ENCODE measurements at regions not wholly inside any gene's neighbourhood (a gene's known extent, or its start where the extent isn't known, plus 50 kb on each side); places are given as distances from the start of the nearest gene placed in this dataset.

DNA sequence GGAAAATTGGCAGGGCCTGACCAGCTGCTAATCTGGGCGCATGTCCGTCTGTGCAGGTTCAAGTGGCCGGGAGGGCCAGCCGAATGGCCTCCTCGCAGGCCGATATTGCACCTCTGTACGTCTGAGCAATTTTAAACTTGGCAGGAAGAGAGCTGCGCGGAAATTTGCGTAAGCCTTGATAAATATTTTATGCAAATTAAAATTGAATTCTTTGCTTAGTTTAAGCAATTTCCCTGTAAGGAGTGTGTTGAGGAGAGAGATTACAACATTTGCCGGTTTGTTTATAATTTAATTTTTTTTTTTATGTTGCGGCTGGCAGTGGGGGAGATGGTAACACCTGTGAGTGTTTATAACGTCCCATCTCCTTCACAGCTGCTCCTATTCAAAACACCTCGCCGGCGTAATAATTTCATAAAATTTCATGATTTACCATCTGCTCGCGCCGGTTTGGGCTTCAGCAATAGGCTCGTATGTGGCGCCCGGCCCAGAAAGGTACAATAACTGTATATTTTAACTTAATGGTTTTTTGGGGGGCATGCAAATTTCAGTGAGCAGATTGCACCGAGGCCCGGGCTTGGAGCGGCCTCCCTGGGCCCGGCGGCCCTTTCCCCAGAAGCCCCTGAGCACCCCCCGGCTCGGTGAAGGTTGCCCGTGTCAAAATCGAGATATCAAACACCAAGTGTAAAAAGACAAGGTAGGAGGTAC lies 269.4 kb upstream of the MVB12B start:
- no peaks in the 10 kb centered on the region for H3K27me3 ChIP-seq (ENCODE audit: insufficient read depth, low read depth, severe bottlenecking)
- no peak overlapping the region for H3K27ac ChIP-seq
- no peak for DNase-seq
- TF ChIP-seq, protein P1, sequence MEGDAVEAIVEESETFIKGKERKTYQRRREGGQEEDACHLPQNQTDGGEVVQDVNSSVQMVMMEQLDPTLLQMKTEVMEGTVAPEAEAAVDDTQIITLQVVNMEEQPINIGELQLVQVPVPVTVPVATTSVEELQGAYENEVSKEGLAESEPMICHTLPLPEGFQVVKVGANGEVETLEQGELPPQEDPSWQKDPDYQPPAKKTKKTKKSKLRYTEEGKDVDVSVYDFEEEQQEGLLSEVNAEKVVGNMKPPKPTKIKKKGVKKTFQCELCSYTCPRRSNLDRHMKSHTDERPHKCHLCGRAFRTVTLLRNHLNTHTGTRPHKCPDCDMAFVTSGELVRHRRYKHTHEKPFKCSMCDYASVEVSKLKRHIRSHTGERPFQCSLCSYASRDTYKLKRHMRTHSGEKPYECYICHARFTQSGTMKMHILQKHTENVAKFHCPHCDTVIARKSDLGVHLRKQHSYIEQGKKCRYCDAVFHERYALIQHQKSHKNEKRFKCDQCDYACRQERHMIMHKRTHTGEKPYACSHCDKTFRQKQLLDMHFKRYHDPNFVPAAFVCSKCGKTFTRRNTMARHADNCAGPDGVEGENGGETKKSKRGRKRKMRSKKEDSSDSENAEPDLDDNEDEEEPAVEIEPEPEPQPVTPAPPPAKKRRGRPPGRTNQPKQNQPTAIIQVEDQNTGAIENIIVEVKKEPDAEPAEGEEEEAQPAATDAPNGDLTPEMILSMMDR (IDR thresholded peaks at IDR 0.05; ENCODE audit: low read depth, low read length) = no peak
- H3K4me3 ChIP-seq (ENCODE audit: low read depth, low read length) = peak overlapping the region; percentile 46
- no peaks in the 10 kb centered on the region for H3K9me3 ChIP-seq (ENCODE audit: severe bottlenecking)
- H3K36me3 ChIP-seq = no peaks in the 10 kb centered on the region

DNA sequence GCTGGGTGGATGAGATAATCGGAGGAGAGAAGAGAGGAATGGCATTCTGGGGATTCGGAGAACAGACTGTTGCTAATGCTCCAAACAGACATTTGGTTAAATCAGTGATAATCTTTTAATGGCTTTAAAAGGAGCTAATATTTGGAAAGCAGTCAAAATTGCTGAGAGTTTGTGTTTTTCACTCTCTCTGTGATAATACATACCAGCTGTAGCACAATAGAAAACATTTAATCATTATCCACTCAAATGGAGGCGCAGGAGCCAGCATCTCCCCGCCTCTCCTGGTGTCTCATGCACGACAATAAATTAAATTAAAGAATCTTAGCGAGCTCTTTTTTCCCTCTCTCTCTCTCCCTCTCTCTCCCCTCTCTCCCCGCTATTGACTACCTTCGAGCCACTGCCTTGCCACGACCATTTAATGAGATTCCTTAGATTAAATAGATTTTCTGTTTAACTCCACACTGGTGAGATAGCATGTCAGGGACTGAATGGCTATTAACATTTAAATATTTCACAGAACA lies 268.6 kb upstream of the MVB12B start:
- H3K27me3 ChIP-seq (ENCODE audit: insufficient read depth, low read depth, severe bottlenecking) = no peaks in the 10 kb centered on the region
- H3K36me3 ChIP-seq = no peaks in the 10 kb centered on the region
- TF ChIP-seq, protein P1 (IDR thresholded peaks at IDR 0.05; ENCODE audit: low read depth, low read length) = no peak
- no peak for DNase-seq
- peaks cover 4% of the 10 kb centered on the region for H3K9me3 ChIP-seq (ENCODE audit: severe bottlenecking)
- peak overlapping the region; percentile 2; the same call in 1 of the 2 replicates for H3K27ac ChIP-seq
- peak overlapping the region; percentile 46 for H3K4me3 ChIP-seq (ENCODE audit: low read depth, low read length)

DNA sequence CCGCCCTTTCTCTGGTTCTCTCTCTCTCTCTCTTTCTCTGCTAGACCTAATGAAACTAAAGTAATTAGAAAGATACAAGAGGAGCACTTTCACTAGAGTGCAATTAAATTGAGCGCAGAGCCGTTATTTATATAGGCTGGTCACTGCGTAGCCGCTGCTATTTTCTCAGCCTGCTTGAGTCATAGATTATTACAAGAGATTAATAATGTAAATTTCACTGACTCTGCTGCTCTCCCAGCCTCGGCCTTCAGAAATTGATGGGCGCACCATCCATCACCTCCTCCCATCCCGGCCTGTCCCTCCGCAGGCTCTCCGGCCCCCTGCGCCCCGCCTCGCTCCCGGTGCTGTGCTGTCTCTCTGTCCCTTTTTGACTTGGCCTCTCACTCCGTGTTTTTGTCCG lies 268.0 kb upstream of the MVB12B start:
- DNase-seq = peak; percentile 34
- peak overlapping the region; percentile 46 for H3K4me3 ChIP-seq (ENCODE audit: low read depth, low read length)
- TF ChIP-seq, protein P1 (IDR thresholded peaks at IDR 0.05; ENCODE audit: low read depth, low read length) = no peak
- H3K27me3 ChIP-seq (ENCODE audit: insufficient read depth, low read depth, severe bottlenecking) = no peaks in the 10 kb centered on the region
- peak overlapping the region; percentile 2; the same call in 1 of the 2 replicates for H3K27ac ChIP-seq
- H3K36me3 ChIP-seq = no peaks in the 10 kb centered on the region
- H3K9me3 ChIP-seq (ENCODE audit: severe bottlenecking) = peaks cover 7% of the 10 kb centered on the region

DNA sequence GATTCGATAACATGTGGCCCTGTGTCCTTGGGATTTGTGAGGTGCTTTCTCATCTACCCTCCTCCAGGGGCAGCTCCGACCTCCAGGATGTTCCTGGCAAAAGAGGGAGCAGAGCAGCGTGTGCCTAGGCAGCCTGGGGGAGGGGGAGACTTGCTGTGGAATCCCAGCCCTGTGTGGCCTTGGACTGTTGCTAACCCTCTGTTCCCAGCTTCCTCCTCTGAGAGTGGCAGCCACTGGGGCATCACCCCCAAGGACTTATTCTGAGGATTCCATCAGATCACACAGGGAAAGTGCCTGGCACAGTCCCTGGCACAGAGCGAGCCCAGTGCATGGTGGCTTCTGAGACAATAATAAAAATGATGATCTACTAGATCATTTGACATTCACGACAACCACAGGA lies 265.1 kb upstream of the MVB12B start:
- no peak for DNase-seq
- H3K36me3 ChIP-seq = no peaks in the 10 kb centered on the region
- peaks cover 2% of the 10 kb centered on the region for H3K27me3 ChIP-seq (ENCODE audit: insufficient read depth, low read depth, severe bottlenecking)
- H3K4me3 ChIP-seq (ENCODE audit: low read depth, low read length) = no peak overlapping the region
- H3K9me3 ChIP-seq (ENCODE audit: severe bottlenecking) = peaks cover 7% of the 10 kb centered on the region
- no peak overlapping the region for H3K27ac ChIP-seq
- TF ChIP-seq, protein P1 (IDR thresholded peaks at IDR 0.05; ENCODE audit: low read depth, low read length) = no peak

DNA sequence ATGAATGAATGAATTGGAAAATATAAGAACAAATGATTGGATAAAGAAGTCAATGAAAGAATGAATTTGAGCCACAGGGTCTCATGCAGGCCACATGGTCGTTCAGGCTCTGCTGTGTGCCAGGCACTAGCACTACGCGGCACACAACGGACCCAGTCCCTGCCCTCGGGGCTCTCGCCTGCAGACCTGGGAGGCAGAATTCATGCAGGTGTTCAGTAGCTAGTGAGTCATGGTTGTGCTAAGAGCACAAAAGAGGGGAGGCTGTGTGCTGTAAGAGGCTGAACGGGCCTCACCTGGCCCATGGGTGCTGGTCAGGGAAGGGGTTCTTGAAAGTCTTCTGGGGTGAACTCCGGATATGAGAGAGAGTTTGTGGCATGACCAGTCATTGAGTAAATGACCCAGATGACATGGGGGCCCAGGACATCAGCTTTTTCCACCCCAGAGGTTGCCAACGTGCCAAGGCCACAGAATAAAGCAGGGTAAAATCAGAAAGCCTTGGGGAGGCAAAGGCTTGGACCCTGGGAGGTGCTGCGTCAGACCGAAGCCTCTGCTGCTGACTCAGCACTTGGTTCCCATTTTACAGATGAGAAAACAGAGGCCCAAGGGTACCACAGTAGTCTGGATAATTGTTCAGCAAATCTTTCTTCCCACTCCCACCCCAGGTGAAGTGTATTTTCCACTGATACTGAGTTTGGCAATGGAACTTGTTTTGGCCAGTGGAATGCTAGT lies 264.3 kb upstream of the MVB12B start:
- H3K36me3 ChIP-seq = no peaks in the 10 kb centered on the region
- peaks cover 2% of the 10 kb centered on the region for H3K27me3 ChIP-seq (ENCODE audit: insufficient read depth, low read depth, severe bottlenecking)
- H3K4me3 ChIP-seq (ENCODE audit: low read depth, low read length) = no peak overlapping the region
- no peak for DNase-seq
- peaks cover 7% of the 10 kb centered on the region for H3K9me3 ChIP-seq (ENCODE audit: severe bottlenecking)
- TF ChIP-seq, protein P1 (IDR thresholded peaks at IDR 0.05; ENCODE audit: low read depth, low read length) = no peak
- no peak overlapping the region for H3K27ac ChIP-seq
